ENCODE measurements at regions not wholly inside any gene's neighbourhood (a gene's known extent, or its start where the extent isn't known, plus 50 kb on each side); places are given as distances from the start of the nearest gene placed in this dataset.
A peak's percentile ranks its signal among the peaks of the same experiment; 100 is the strongest.

GRCh38 chr18:8477615-8478014 lies 131.6 kb upstream of the RAB12 start:
- no peaks in the 10 kb centered on the region for H3K4me1 ChIP-seq (ENCODE audit: control insufficient read depth in 4 of 4, insufficient read depth in 4 of 4, low read length in 3 of 4)
- no peaks in the 10 kb centered on the region for H3K9me3 ChIP-seq (ENCODE audit: control insufficient read depth in 4 of 4, low read length in 3 of 4)
- no peaks in the 10 kb centered on the region for H3K36me3 ChIP-seq (ENCODE audit: control insufficient read depth in 4 of 4, insufficient read depth in 3 of 4, low read depth in 1 of 4, low read length in 3 of 4)
- no peak overlapping the region for H3K27ac ChIP-seq (ENCODE audit: low read depth in 1 of 2, low read length in 2 of 2)
- TF ChIP-seq FOXA1 (IDR thresholded peaks at IDR 0.05), result no peak
- no peak for TF ChIP-seq YY1 (IDR thresholded peaks at IDR 0.05)
- no peak for TF ChIP-seq HNF4A (conservative IDR thresholded peaks at IDR 0.05)
- TF ChIP-seq, protein P1, sequence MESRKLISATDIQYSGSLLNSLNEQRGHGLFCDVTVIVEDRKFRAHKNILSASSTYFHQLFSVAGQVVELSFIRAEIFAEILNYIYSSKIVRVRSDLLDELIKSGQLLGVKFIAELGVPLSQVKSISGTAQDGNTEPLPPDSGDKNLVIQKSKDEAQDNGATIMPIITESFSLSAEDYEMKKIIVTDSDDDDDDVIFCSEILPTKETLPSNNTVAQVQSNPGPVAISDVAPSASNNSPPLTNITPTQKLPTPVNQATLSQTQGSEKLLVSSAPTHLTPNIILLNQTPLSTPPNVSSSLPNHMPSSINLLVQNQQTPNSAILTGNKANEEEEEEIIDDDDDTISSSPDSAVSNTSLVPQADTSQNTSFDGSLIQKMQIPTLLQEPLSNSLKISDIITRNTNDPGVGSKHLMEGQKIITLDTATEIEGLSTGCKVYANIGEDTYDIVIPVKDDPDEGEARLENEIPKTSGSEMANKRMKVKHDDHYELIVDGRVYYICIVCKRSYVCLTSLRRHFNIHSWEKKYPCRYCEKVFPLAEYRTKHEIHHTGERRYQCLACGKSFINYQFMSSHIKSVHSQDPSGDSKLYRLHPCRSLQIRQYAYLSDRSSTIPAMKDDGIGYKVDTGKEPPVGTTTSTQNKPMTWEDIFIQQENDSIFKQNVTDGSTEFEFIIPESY (IDR thresholded peaks at IDR 0.05), result no peak
- TF ChIP-seq, protein P2, sequence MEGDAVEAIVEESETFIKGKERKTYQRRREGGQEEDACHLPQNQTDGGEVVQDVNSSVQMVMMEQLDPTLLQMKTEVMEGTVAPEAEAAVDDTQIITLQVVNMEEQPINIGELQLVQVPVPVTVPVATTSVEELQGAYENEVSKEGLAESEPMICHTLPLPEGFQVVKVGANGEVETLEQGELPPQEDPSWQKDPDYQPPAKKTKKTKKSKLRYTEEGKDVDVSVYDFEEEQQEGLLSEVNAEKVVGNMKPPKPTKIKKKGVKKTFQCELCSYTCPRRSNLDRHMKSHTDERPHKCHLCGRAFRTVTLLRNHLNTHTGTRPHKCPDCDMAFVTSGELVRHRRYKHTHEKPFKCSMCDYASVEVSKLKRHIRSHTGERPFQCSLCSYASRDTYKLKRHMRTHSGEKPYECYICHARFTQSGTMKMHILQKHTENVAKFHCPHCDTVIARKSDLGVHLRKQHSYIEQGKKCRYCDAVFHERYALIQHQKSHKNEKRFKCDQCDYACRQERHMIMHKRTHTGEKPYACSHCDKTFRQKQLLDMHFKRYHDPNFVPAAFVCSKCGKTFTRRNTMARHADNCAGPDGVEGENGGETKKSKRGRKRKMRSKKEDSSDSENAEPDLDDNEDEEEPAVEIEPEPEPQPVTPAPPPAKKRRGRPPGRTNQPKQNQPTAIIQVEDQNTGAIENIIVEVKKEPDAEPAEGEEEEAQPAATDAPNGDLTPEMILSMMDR (IDR thresholded peaks at IDR 0.05; ENCODE audit: low read depth, low read length, missing input control), result no peak
- no peak for TF ChIP-seq RXRA (IDR thresholded peaks at IDR 0.05)
- TF ChIP-seq SP1 (IDR thresholded peaks at IDR 0.05), result no peak
- no peak for TF ChIP-seq RAD21 (IDR thresholded peaks at IDR 0.05)
- no peak for TF ChIP-seq NR2F2 (IDR thresholded peaks at IDR 0.05)
- 81% methylated on average over 5 of the region's 5 CpGs for WGBS
- H3K4me3 ChIP-seq (ENCODE audit: low read depth in 1 of 3, low read length in 3 of 3), result no peak overlapping the region
- peaks cover 0 to 2% (median 0%) of the 10 kb centered on the region in 4 donors for H3K27me3 ChIP-seq (ENCODE audit: control insufficient read depth in 4 of 4, insufficient read depth in 4 of 4, low read length in 3 of 4)
- DNase-seq (ENCODE audit: low spot score), result no peak
- H3K9ac ChIP-seq (ENCODE audit: low read depth in 1 of 2, low read length in 2 of 2), result no peak overlapping the region

DNA sequence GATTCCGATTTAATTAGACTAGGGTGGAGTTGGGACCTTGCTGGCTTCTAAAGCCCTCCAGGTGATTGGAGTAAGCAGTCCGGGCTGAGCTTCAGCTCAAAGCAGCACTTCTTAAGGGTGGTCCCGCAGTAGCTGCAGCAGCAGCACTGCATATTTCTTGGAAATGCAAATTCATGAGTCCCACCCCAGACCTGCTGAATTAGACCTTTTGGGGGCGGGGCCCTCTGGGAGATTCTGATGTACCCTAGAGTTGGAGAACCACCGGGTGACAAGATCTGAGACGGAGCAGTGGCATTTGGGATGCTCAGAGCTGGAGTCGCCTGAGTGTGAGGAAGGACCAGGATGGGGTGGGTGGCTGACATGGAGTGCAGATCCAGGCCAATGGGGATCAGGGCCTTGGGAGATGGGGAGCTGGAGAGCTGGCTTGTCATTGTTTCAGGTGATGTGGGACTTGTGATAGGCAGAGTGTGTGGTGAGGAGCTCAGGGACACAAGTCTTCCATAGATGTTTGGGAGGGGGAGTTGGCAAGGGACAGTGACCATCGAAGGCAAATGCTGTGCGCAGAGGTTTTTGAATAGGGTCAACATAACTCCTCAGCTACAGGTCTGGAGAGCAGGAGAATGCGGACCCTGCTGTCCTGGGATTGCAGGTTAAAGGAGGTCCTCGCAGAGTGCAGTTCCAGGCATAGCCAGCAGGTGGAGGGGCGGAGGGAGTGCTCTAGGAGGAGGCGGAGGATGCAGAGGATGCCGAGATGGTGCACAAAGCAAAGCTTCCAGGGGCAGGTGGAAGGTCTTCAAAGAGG lies 130.9 kb upstream of the RAB12 start:
- Histone ChIP-seq H3K27me3 (ENCODE audit: control insufficient read depth in 4 of 4, insufficient read depth in 4 of 4, low read length in 3 of 4) (peaks cover 0 to 2% (median 0%) of the 10 kb centered on the region in 4 donors), H3K36me3 (ENCODE audit: control insufficient read depth in 4 of 4, insufficient read depth in 3 of 4, low read depth in 1 of 4, low read length in 3 of 4) (no peaks in the 10 kb centered on the region), H3K4me1 (ENCODE audit: control insufficient read depth in 4 of 4, insufficient read depth in 4 of 4, low read length in 3 of 4) (no peaks in the 10 kb centered on the region), H3K9me3 (ENCODE audit: control insufficient read depth in 4 of 4, low read length in 3 of 4) (no peaks in the 10 kb centered on the region), H3K9ac (ENCODE audit: low read depth in 1 of 2, low read length in 2 of 2) (no peak overlapping the region), H3K4me3 (ENCODE audit: low read depth in 1 of 3, low read length in 3 of 3) (no peak overlapping the region), H3K27ac (ENCODE audit: low read depth in 1 of 2, low read length in 2 of 2) (no peak overlapping the region)
- DNase-seq (ENCODE audit: low spot score), result peak; percentile 76
- WGBS, result 48% methylated on average over 14 of the region's 14 CpGs
- no peak for TF ChIP-seq HNF4A (conservative IDR thresholded peaks at IDR 0.05)
- TF ChIP-seq MAX (IDR thresholded peaks at IDR 0.05), result no peak
- TF ChIP-seq, protein P2 (IDR thresholded peaks at IDR 0.05; ENCODE audit: low read depth, low read length, missing input control), result peak; percentile 85
- no peak for TF ChIP-seq FOXA1 (IDR thresholded peaks at IDR 0.05)
- TF ChIP-seq JUND (IDR thresholded peaks at IDR 0.05), result no peak
- TF ChIP-seq NR2F2 (IDR thresholded peaks at IDR 0.05), result no peak
- no peak for TF ChIP-seq FOXA2 (IDR thresholded peaks at IDR 0.05)
- peak; percentile 59 to 78 for TF ChIP-seq RAD21 (IDR thresholded peaks at IDR 0.05)

Data from liver (tissue), 8 donors.